OCI-LY1 (cell line): ENCODE measurements at regions not wholly inside any gene's neighbourhood (a gene's known extent, or its start where the extent isn't known, plus 50 kb on each side); places are given as distances from the start of the nearest gene placed in this dataset.

ENCODE experiments used
- CTCF ChIP-seq: fragments of 200-600 bp; sonication (generic), shearing (Covaris generic); IDR thresholded peaks from 2 replicates; pipeline ENCODE4 v1.5.1; 2017; ENCODE audit warnings: mild to moderate bottlenecking, antibody characterized with exemption, low read length, moderate library complexity, mixed read lengths
- EZH2 ChIP-seq: fragments of 200-600 bp; sonication (generic), shearing (Covaris generic); IDR thresholded peaks from 2 replicates; pipeline ENCODE4 v1.8.0; 2017; ENCODE audit warnings: borderline replicate concordance, mixed run types, mild to moderate bottlenecking, antibody characterized with exemption, low read length, moderate library complexity, mixed read lengths

- TF ChIP-seq CTCF (no peak), EZH2 (no peak)
Measured at GRCh38 chr2:238613610-238614009, 186.9 kb downstream of the ASB1 start.
